NCI-H2081 (cell line): ENCODE measurements at regions not wholly inside any gene's neighbourhood (a gene's known extent, or its start where the extent isn't known, plus 50 kb on each side); places are given as distances from the start of the nearest gene placed in this dataset.

Experiments
- DNase-seq, 2 experiments: peaks; one replicate each; lab custom pipeline; 2025; lab: John Stamatoyannopoulos, UW

DNA sequence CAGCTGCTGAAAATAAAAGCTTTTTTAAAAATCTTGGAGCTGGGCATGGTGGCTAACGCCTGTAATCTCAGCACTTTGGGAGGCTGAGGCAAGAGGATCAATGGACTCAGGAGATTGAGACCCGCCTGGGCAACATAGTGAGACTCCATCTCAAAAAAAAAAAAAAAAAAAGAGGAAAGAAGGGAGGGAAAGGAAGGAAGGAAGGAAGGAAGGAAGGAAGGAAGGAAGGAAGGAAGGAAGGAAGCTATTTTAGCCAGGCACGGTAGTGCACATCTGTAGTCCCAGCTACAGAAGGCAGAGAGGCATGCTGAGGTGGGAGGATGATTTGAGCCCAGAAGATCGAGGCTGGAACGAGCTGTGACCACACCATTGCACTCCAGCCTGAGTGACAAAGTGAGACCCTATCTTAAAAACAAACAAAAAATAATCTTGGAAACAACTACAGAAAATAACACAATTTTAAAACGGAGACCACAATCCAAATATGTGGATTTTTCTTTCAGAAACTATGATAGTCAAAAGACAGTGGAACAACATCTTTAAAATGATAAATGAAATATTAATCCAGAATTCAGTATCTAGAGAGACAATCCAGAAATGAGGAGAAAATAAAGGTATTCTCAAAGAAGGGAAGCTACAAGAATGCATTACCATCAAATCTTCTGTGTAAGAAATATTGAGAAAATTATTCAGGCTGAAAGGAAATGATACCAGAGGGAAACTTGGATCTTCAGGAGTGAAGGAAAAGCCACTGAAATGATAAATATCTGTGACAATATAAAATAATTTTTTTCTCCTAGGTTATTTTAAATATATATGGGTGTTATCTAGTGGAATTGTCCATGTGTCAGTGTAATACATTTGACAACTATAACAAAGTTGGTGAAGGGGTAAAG is 182.0 kb downstream of the GPX5 start:
- DNase-seq = no peak

DNA sequence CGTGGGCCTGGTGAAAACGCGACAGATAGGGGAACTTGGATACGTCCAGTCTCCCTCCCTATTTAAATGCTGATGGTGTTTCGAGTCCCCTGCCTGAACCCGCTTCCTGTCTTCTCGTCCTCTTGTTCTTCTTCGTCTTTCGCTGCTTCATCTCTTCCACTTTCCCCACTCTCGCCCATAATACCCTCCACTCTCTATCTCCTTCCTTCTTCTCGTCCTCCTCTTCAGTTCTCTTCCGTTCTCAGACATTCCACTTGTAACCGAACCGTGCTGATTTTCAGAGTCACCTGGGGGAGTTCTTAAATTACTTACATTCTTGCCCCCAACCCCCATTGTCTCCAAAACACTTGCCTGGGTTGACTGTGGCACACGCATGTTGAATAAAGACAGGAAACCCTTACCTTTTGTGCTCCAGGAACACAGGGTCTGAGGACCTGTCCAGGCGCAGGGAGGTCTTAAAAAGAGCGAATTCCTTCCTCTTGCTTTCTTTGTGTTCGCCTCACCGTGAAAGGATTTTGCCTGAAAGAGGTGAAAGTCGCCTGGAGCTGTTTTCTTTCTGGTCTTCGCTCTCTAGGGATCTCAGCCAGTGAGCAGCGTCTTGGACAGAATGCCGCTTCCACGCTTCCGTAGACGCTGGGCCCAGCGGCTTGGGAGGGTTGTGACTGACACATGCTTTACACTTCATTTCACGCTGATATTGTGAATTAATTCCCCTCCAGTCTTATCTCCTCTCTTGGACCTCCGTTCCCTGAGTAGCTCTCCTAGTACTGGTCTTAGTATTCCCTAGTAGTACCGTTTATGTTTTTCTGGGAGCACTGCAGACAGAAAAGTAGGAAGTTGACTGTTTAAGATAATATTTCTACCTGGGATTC is 184.0 kb downstream of the GPX5 start:
- no peak for DNase-seq

GRCh38 chr6:28710466-28711191 is 184.9 kb downstream of the GPX5 start:
- peak in 1 of 2 experiments; percentile 20 for DNase-seq

GRCh38 chr6:28711325-28711724 is 185.6 kb downstream of the GPX5 start:
- no peak for DNase-seq

- DNase-seq = no peak
Measured at GRCh38 chr6:28711788-28712341, 186.2 kb downstream of the GPX5 start.

DNA sequence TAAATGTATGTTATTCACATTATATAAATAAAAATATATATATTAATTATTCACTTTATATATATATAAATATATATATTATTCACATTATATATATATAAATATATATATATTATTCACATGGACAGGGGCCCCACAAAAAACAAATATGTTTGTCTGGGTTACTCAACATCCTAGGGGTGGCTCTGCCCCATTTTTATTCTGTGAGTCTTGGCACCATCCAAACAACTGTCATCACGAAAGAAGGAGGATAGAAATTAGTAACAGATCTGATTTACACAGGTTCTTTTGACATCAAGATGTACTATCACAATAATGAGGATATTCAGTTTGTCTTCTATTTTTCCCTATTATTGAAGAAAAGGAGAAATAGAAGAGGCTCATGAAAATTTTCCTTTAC is 187.3 kb downstream of the GPX5 start:
- DNase-seq = no peak

GRCh38 chr6:28719275-28719940 is 193.7 kb downstream of the GPX5 start:
- peak in 1 of 2 experiments; percentile 3 for DNase-seq

DNA sequence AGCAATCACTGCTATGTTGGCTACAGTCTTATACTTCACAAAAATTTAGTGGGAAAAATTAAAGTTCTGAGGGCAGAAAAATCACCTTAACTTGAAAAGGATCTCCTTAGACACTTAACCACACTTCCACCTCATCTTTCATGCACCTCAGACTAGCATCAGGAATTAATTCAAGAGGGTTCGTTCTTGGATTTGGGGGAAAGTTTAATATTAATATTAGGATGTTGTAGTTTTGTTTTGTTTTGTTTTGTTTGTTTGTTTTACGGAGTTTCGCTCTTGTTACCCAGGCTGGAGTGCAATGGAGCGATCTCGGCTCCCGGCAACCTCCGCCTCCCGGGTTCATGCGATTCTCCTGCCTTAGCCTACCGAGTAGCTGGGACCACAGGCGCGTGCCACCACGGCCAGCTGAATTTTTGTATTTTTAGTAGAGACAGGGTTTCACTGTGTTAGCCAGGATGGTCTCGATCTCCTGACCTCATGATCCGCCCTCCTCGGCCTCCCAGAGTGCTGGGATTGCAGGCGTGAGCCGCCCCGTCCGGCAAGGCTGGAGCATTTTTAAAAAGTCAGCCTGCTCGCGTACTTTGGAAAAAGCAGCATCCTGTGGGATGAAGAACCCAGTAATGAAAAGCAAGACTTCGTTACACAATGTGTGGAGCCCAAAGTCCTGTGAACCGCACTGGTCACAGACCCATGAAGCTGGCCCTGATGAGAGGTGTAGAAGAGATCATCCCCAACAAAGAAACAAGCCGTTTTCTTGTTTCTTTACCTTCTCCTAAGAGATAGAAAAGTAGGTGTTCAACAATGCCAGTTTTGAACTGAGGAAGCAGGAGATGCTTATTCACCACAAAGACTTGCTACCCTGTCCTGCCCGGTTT is 194.9 kb downstream of the GPX5 start:
- no peak for DNase-seq

- no peak for DNase-seq
Measured at GRCh38 chr6:28721372-28721771, 195.7 kb downstream of the GPX5 start.

GRCh38 chr6:28724395-28724794 is 198.7 kb downstream of the GPX5 start:
- DNase-seq = no peak

GRCh38 chr6:28725274-28725809 is 198.4 kb downstream of the TRIM27 start:
- no peak for DNase-seq

DNA sequence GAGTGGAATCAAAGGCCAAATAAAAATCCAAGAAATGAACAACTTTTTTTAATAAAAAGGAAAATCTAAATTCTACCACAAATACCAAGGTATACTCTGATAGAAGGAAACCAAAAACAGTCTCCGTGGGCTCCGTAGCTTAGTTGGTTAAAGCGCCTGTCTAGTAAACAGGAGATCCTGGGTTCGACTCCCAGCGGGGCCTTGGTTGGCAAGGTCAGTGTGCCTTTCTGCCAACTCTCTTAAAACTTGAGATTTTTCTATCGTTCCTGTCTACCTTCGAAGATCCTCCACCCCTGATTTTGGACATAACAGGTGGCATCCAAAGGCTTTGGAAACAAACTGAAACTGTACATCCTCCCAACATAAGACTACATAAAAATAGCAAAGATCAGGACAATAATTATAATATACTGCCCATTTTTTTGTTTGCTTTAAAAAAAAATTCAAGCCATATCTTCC is 197.9 kb downstream of the TRIM27 start:
- DNase-seq = peak in 1 of 2 experiments; percentile 17

DNA sequence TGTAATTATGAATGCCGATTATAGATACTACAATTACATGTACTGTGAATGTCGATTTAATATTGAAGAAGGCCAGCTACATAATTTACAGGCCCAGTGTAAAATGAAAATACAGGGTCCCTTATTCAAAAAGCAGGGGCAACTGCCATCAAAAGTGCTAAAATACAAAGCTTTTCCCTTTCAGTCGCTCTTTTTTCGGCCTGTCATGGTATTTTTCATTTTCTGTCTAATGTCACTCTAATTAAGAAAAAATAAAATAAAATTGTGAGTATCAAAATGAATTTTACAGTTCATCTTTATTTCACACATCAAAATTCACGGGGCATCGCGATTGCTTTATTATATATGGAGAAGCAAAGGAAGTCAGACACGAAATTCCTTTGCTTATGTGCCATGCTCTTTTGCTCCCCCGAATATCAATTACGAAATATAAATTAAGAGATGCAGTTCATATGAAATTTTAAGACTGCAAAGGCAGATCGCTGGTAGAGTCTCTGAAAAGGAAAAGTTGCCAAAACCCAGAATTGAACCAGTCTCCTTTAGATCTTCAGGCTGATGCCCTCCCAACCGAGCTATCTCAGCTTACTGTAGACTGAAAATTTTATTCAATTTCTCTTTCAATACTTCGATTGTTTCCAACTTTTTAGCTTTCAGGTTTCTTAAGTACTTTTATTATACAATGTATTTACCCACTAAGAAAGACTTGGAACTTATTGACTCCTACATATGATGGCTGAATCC is 197.0 kb downstream of the TRIM27 start:
- no peak for DNase-seq

GRCh38 chr6:28727559-28728211 is 196.1 kb downstream of the TRIM27 start:
- no peak for DNase-seq

DNA sequence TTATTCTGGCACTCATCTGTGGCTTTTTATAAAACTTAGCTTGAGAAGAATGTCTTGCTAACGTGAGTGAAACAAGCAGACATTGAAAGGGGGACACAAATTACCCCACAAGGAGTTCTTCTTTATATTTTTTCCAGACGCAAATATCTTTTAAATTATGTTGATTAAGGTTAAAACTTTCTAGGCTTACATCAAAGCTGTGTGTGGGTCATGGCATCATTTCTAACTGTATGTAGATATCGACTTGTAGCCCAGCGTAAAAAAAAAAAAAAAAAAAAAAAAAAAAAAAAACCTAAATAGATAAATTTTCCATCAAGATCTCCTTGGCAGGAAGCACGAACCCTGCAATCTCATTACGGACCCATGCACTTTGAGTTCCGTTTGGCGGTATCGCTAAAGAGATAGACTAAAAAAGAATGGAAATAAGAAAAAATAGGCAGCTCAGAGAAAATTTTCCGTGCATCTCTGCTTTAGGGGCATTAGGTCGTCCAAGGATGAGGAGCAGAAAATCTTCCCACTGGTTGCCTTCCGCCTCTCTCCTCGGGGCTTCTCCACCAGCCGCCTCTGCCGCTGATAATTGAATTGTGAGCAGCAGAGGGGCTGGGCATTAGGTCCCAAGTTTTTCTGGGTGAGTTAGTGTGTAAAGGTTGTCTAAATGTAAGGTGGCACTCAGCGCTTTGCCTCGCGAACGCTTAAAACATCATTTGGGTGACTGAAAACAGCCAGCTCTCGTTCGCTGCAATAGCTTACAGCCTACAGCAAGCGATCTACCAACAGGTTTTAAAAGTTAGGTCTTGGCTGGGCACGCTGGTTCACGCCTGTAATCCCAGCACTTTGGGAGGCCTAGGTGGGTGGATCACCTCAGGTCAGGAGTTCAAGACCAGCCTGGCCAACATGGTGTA is 194.0 kb downstream of the TRIM27 start:
- no peak for DNase-seq

DNA sequence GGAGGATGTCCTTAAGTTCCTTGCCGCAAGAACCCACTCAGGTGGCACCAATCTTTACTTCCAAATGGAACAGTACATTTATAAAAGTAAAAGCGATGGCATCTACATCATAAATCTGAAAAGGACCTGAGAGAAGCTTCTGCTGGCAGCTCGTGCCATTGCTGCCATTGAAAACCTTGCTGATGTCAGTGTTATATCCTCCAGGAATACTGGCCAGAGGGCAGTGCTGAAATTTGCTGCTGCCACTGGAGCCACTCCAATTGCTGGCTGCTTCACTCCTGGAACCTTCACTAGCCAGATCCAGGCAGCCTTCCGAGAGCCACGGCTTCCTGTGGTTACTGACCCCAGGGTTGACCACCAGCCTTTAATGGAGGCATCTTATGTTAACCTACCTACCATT is 191.7 kb downstream of the TRIM27 start:
- DNase-seq = no peak

GRCh38 chr6:28734443-28734959 is 189.3 kb downstream of the TRIM27 start:
- no peak for DNase-seq
